A172 (cell line): ENCODE measurements at regions not wholly inside any gene's neighbourhood (a gene's known extent, or its start where the extent isn't known, plus 50 kb on each side); places are given as distances from the start of the nearest gene placed in this dataset.

Source experiments
- DNase-seq: peaks from one replicate; pipeline ENCODE4 v3.0.0-alpha.2; 2015; ENCODE audit warnings: low spot score

DNA sequence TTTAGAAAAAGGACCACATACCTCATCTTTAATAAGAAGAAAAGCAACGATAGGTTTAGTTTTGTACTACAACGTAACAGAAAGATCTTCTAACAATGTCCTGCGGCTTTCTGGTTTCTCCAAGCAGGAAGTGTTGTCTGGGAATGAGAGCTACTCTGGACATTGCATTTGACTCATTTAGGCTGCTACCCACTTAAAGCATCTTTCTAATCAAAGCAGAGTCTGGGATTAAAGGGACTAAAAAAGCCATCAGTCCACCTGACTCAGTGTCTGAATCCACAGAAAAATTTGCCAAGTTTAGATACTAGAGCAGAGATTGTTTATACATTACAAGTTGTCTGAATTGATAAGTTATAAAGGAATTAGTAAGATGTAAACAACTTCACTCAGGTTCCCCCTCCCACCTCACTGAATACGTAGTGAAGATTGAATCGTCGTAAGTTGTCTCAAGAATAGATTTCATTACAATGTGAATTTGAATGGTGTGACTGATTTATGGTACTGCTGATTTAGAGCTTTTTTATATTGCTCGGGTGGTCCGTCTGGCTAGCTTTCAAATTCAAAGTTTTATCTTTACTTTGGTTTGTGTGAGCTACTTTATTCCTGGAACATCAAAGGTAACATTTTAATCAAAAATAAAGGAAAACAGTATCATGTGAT, 70.2 kb upstream of the SMIM21 start:
- peak; percentile 22 for DNase-seq

GRCh38 chr18:75496151-75496550, 68.6 kb upstream of the SMIM21 start:
- no peak for DNase-seq

DNA sequence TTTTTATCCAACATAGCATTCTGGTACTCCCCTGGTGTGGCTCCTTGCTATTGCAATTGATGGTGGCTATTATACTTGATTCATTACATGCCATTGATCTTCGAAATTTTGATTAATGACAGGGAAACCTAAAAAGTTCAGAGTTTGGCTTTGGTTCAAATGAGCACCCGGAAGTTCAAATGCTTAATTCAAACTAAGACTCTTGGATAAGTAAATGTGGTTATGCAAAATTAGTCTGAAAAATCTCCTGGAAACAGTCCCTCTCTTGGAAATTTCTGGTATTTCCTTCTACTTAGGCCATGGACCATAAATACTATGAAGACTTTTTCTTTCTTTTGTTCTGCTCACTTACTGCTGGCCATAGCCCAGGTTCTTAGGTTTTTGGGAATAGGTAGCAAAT, 65.3 kb upstream of the SMIM21 start:
- no peak for DNase-seq

- DNase-seq: peak; percentile 29
Observed at GRCh38 chr18:75491361-75491760, 63.9 kb upstream of the SMIM21 start.

- DNase-seq: peak; percentile 93
Observed at GRCh38 chr18:75489493-75490190, 62.1 kb upstream of the SMIM21 start.

GRCh38 chr18:75483662-75484061, 56.2 kb upstream of the SMIM21 start:
- no peak for DNase-seq

GRCh38 chr18:75482880-75483279, 55.4 kb upstream of the SMIM21 start:
- DNase-seq: peak; percentile 19

DNA sequence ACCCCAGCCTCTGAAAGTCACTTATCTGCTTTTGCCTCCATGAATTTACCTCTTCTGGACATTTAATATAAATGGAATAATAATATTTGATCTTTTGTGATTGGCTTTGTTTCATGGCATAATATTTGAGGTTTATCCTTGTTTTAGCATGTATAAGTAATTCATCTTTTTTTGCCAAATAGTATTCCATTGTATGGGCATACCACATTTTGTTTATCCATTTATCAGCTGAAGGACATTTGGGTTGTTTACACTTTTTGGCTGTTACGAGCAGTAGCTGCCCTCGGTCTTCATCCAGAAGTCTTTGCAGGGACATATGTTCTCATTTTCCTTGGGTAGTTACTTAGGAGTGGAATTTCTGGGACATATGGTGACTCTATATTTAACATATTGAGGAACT, 53.0 kb upstream of the SMIM21 start:
- no peak for DNase-seq

GRCh38 chr18:75478996-75479880, 51.7 kb upstream of the SMIM21 start:
- peak; percentile 30 for DNase-seq

DNA sequence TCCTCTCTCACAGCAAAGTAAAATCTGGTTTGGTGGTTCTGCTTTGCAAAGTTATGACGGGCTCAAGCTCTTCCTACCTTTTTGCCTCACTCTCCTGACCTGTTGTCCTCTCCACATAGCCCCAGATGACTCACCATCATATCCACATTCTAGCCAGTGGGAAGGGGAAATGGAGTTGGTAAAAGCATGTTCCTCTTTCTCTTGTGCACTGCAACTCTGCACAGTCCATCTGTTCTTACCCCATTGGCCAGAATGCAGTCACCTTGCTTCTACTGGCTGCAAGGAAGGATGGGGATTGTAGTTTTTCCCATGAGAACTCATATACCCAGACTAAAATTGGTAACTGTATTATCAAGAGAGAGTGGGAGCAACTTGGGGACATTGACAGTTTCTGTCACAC, 50.4 kb upstream of the SMIM21 start:
- no peak for DNase-seq
